K562 (cell line): ENCODE measurements at regions not wholly inside any gene's neighbourhood (a gene's known extent, or its start where the extent isn't known, plus 50 kb on each side); places are given as distances from the start of the nearest gene placed in this dataset.
A peak's percentile ranks its signal among the peaks of the same experiment; 100 is the strongest.

Experiments used
- ATAC-seq: fragments of 200-7000 bp; cut with Tn5 transposase; 3 replicates; pipeline ENCODE4 v1.9.1; 2020; ENCODE audit warnings: moderate library complexity
- BruUV-seq: library from RNA; stranded (reverse); fragments of 400-500 nt; replicated peaks from 2 replicates; lab custom pipeline; 2021; lab: Mats Ljungman, UMichigan
- CTCF ChIA-PET: fragments of 300-600 bp; formaldehyde crosslinking; extraction: SDS; loops from one replicate; lab custom pipeline; 2021; ENCODE audit warnings: low intra/inter-chr PET ratio; lab: Yijun Ruan, JAX
- POLR2A ChIA-PET: fragments of 300-600, 350-650 bp; sonication (Branson Sonifier 250); formaldehyde crosslinking; extraction: SDS; loops from one replicate; lab custom pipeline; 2021; ENCODE audit warnings: antibody characterized with exemption, inconsistent platforms; lab: Yijun Ruan, JAX
- DNase-seq, 4 experiments: peaks; one replicate each; pipeline versions ENCODE4 v3.0.0 to v3.0.0-alpha.2; 2011 to 2018; ENCODE audit warnings: low spot score in 3 of 4, mixed read lengths in 3 of 4; ENCODE audit errors: extremely low read depth in 1 of 4
- FAIRE-seq: peaks from 2 replicates; lab custom pipeline; 2011; peaks lifted over from hg19 to GRCh38; lab: Jason Lieb, UNC
- H2AFZ ChIP-seq: 2 replicates; pipeline ENCODE4 v1.6.0; 2011; ENCODE audit warnings: low read depth, low read length, control low read depth, inconsistent platforms
- H3K27ac ChIP-seq: fragments of 200-600 bp; 3 replicates; pipeline ENCODE4 v1.8.0; 2011; ENCODE audit warnings: low read depth, mild to moderate bottlenecking, control low read depth, inconsistent platforms, low read length, moderate library complexity, mixed read lengths; ENCODE audit errors: extremely low read depth
- H3K27me3 ChIP-seq, 2 experiments: fragments of 300-600 bp in 1 of 2; 2 replicates in 1 of 2; 3 replicates in 1 of 2; pipeline versions ENCODE4 v1.6.0 to v1.8.0; 2011; ENCODE audit warnings: inconsistent platforms in 2 of 2, low read length in 2 of 2, mild to moderate bottlenecking in 1 of 2, mixed read lengths in 1 of 2, moderate library complexity in 1 of 2; ENCODE audit not compliant: control insufficient read depth in 2 of 2, insufficient read depth in 2 of 2
- H3K36me3 ChIP-seq: fragments of 300-600 bp; 3 replicates; pipeline ENCODE4 v1.8.0; 2011; ENCODE audit warnings: mild to moderate bottlenecking, low read length, inconsistent platforms; ENCODE audit not compliant: control insufficient read depth, insufficient read depth
- H3K4me1 ChIP-seq, 2 experiments: fragments of 200-600 bp in 1 of 2; replicated peaks in 1 of 2; 2 replicates in 1 of 2; 3 replicates in 1 of 2; pipeline versions ENCODE4 v1.5.1 to v1.8.0; 2011; ENCODE audit warnings: inconsistent platforms in 2 of 2, low read length in 2 of 2, mild to moderate bottlenecking in 1 of 2, mixed read lengths in 1 of 2, moderate library complexity in 1 of 2; ENCODE audit not compliant: control insufficient read depth in 2 of 2, insufficient read depth in 2 of 2
- H3K4me2 ChIP-seq: 2 replicates; pipeline ENCODE4 v1.6.1; 2011; ENCODE audit warnings: low read length, control low read depth, inconsistent platforms, mixed read lengths; ENCODE audit not compliant: insufficient read depth
- H3K4me3 ChIP-seq: fragments of 200-600 bp; sonication (generic), shearing (Covaris generic); 2 replicates; pipeline ENCODE4 v1.5.1; 2016; ENCODE audit warnings: control low read depth, inconsistent platforms
- H3K79me2 ChIP-seq: fragments of 200-600 bp; 3 replicates; pipeline ENCODE4 v1.8.0; 2011; ENCODE audit warnings: low read length, inconsistent platforms; ENCODE audit not compliant: control insufficient read depth, insufficient read depth
- H3K9ac ChIP-seq, 2 experiments: 2 replicates each; pipeline versions ENCODE4 v1.6.0 to v1.6.1; 2011; ENCODE audit warnings: low read depth in 2 of 2, low read length in 2 of 2, control low read depth in 1 of 2, inconsistent platforms in 1 of 2, mild to moderate bottlenecking in 1 of 2, mixed read lengths in 1 of 2; ENCODE audit not compliant: insufficient read depth in 1 of 2
- H3K9me1 ChIP-seq: one replicate; pipeline ENCODE4 v1.6.0; 2011; ENCODE audit warnings: inconsistent platforms, mild to moderate bottlenecking, low read length, moderate library complexity; ENCODE audit not compliant: control insufficient read depth, insufficient read depth
- H3K9me3 ChIP-seq: replicated peaks from 2 replicates; pipeline ENCODE4 v1.5.1; 2011; ENCODE audit warnings: low read depth, low read length, inconsistent platforms; ENCODE audit not compliant: control insufficient read depth, insufficient read depth
- H4K20me1 ChIP-seq: replicated peaks from 2 replicates; pipeline ENCODE4 v1.6.1; 2011; ENCODE audit warnings: low read length, inconsistent platforms, mixed read lengths; ENCODE audit not compliant: control insufficient read depth, insufficient read depth
- C11orf30 ChIP-seq: fragments of 450-650 bp; IDR thresholded peaks from 2 replicates; pipeline ENCODE4 v1.6.1; 2016; ENCODE audit warnings: low read depth, mild to moderate bottlenecking
- CREM ChIP-seq: IDR thresholded peaks from 2 replicates; pipeline ENCODE4 v1.6.1; 2014; ENCODE audit warnings: antibody characterized with exemption, low read depth
- HDAC6 ChIP-seq: IDR thresholded peaks from 2 replicates; pipeline ENCODE4 v1.6.1; 2012; ENCODE audit warnings: low read depth, mild to moderate bottlenecking, control low read depth, inconsistent platforms, low read length, moderate library complexity
- HEY1 ChIP-seq: fragments of 250-450 bp; sonication (Bioruptor Pico); IDR thresholded peaks from 2 replicates; pipeline ENCODE4 v1.5.0; 2020; ENCODE audit warnings: mild to moderate bottlenecking, moderate library complexity, borderline replicate concordance
- L3MBTL2 ChIP-seq: fragments of 450-650 bp; IDR thresholded peaks from 2 replicates; pipeline ENCODE4 v1.6.1; 2016; ENCODE audit warnings: mild to moderate bottlenecking, moderate library complexity
- MAFK ChIP-seq: IDR thresholded peaks from 2 replicates; pipeline ENCODE4 v1.6.1; 2011; ENCODE audit warnings: low read length, improper control_type of control experiment
- NFE2L1 ChIP-seq: fragments of 450-650 bp; IDR thresholded peaks from 2 replicates; pipeline ENCODE4 v1.6.1; 2016; ENCODE audit warnings: missing genetic modification characterization, low read depth, mild to moderate bottlenecking, missing compliant biosample characterization, moderate library complexity, borderline replicate concordance
- RUNX1 ChIP-seq: sonication (generic); IDR thresholded peaks from 2 replicates; pipeline ENCODE4 v1.6.1; 2016; ENCODE audit warnings: antibody characterized with exemption, low read depth
- SNIP1 ChIP-seq: fragments of 450-650 bp; IDR thresholded peaks from 2 replicates; pipeline ENCODE4 v1.7.1; 2017; ENCODE audit warnings: low read depth, mild to moderate bottlenecking
- TSC22D4 ChIP-seq: fragments of 450-650 bp; IDR thresholded peaks from 2 replicates; pipeline ENCODE4 v1.6.1; 2016; ENCODE audit warnings: missing genetic modification characterization, missing biosample characterization, control low read depth
- XRCC4 ChIP-seq: IDR thresholded peaks from one replicate; pipeline ENCODE4 v1.6.1; 2011; ENCODE audit not compliant: insufficient read depth, insufficient read length; ENCODE audit errors: extremely low read depth
- ZNF24 ChIP-seq: fragments of 450-650 bp; IDR thresholded peaks from 2 replicates; pipeline ENCODE4 v1.6.1; 2016
- ZNF316 ChIP-seq: fragments of 450-650 bp; IDR thresholded peaks from 2 replicates; pipeline ENCODE4 v1.6.1; 2016
- ZNF445 ChIP-seq: fragments of 250-450 bp; sonication (Bioruptor Pico); IDR thresholded peaks from 2 replicates; pipeline ENCODE4 v1.4.0; 2020; ENCODE audit warnings: low read depth, mild to moderate bottlenecking, moderate library complexity
- WGBS: fragments of 100-300 bp; shearing (Covaris generic); methylation state at CpG from one replicate; pipeline ENCODE4 v1.1.6; 2016; ENCODE audit warnings: low coverage, mixed read lengths; ENCODE audit not compliant: insufficient coverage; ENCODE audit errors: missing lambda C conversion rate; 5-methylcytosine and 5-hydroxymethylcytosine counted together
- in situ Hi-C: fragments of 300-500 bp; cut with MboI; formaldehyde crosslinking; loops from 4 replicates; pipeline ENCODE4 v1.15.0; 2018; ENCODE audit warnings: inconsistent platforms, mixed read lengths
- intact Hi-C: fragments of 100-400 bp; cut with micrococcal nuclease; formaldehyde crosslinking; loops from 2 replicates; pipeline ENCODE4 v1.14.2; 2022
- TF ChIP-seq, protein P1 (sequence below): fragments of 250-450 bp; sonication (Bioruptor Pico); IDR thresholded peaks from 2 replicates; pipeline ENCODE4 v1.6.1; 2021; ENCODE audit warnings: mild to moderate bottlenecking
- TF ChIP-seq, protein P2 (sequence below): fragments of 450-650 bp; IDR thresholded peaks from 2 replicates; pipeline ENCODE4 v1.6.1; 2016; ENCODE audit warnings: low read depth, mild to moderate bottlenecking, moderate library complexity
- TF ChIP-seq, protein P3 (sequence below): sonication (generic); formaldehyde crosslinking; IDR thresholded peaks from 2 replicates; pipeline ENCODE4 v1.9.0; 2022; ENCODE audit warnings: mild to moderate bottlenecking, missing genetic modification reagents

DNA sequence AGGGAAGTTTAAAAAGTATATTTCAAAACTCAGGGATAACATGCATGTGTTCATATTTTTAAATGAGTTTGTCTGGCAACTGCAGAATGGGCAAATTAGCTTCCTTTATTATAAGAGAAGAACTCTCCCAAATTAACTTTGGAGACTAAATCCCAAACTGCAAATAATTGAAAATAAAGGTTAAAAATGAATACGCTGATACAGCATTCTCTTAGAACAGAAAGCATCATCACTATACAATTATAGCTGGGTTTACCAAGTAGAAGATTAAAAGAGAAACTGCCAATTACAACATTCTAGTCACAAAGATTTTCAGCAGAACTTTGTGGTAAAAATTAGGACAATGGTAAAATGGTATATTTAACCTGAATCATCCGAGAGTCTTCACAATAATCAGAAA, 73.3 kb downstream of the OLFM4 start:
- no peak for ATAC-seq
- no peak overlapping the region for H3K9ac ChIP-seq
- no peaks in the 10 kb centered on the region for H3K9me1 ChIP-seq
- CTCF ChIA-PET: no interaction called here
- H2AFZ ChIP-seq: no peak overlapping the region
- H3K79me2 ChIP-seq: no peaks in the 10 kb centered on the region
- no peak overlapping the region for H3K27ac ChIP-seq
- no peaks in the 10 kb centered on the region for H3K36me3 ChIP-seq
- no TSS peak for BruUV-seq
- intact Hi-C loops: no loop called here
- H3K4me1 ChIP-seq: no peaks in the 10 kb centered on the region
- no peak overlapping the region for H3K4me3 ChIP-seq
- POLR2A ChIA-PET: no interaction called here
- no peak overlapping the region for H3K4me2 ChIP-seq
- H3K9me3 ChIP-seq: no peaks in the 10 kb centered on the region
- no peaks in the 10 kb centered on the region for H3K27me3 ChIP-seq
- in situ Hi-C loops: no loop called here
- TF ChIP-seq C11orf30 (0 out of 2 replicates have a peak, but pooled peaks have one; percentile 11), ZNF316 (peak; percentile 34; the same call in 1 of the 2 replicates), RUNX1 (no peak), CREM (no peak), HDAC6 (no peak), XRCC4 (no peak), TSC22D4 (no peak), NFE2L1 (tag) (no peak), ZNF445 (CRISPR knock-in tag) (no peak), SNIP1 (no peak), HEY1 (no peak), ZNF24 (no peak), MAFK (no peak), L3MBTL2 (no peak)
- TF ChIP-seq, protein P1, sequence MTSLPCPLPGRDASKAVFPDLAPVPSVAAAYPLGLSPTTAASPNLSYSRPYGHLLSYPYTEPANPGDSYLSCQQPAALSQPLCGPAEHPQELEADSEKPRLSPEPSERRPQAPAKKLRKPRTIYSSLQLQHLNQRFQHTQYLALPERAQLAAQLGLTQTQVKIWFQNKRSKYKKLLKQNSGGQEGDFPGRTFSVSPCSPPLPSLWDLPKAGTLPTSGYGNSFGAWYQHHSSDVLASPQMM: no peak
- TF ChIP-seq, protein P2, sequence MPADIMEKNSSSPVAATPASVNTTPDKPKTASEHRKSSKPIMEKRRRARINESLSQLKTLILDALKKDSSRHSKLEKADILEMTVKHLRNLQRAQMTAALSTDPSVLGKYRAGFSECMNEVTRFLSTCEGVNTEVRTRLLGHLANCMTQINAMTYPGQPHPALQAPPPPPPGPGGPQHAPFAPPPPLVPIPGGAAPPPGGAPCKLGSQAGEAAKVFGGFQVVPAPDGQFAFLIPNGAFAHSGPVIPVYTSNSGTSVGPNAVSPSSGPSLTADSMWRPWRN: no peak
- TF ChIP-seq, protein P3, sequence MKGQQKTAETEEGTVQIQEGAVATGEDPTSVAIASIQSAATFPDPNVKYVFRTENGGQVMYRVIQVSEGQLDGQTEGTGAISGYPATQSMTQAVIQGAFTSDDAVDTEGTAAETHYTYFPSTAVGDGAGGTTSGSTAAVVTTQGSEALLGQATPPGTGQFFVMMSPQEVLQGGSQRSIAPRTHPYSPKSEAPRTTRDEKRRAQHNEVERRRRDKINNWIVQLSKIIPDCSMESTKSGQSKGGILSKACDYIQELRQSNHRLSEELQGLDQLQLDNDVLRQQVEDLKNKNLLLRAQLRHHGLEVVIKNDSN (CRISPR knock-in tag): no peak
- DNase-seq: no peak
- WGBS: 4% methylated on average over 2 of the region's 2 CpGs
- no peak for FAIRE-seq
- no peaks in the 10 kb centered on the region for H4K20me1 ChIP-seq
